Stimulated activated CD4-positive, alpha-beta T cell treated with anti-CD3 and anti-CD28 coated beads, Interleukin-15, amount 100 ng/mL, for 24 hours (primary cell): ENCODE measurements at regions not wholly inside any gene's neighbourhood (a gene's known extent, or its start where the extent isn't known, plus 50 kb on each side); places are given as distances from the start of the nearest gene placed in this dataset.

Experiments used
- DNase-seq: peaks from one replicate; pipeline ENCODE4 v3.0.0-alpha.2; 2020

GRCh38 chr20:63127700-63128364 lies 88.1 kb downstream of the YTHDF1 start:
- DNase-seq, result no peak

DNA sequence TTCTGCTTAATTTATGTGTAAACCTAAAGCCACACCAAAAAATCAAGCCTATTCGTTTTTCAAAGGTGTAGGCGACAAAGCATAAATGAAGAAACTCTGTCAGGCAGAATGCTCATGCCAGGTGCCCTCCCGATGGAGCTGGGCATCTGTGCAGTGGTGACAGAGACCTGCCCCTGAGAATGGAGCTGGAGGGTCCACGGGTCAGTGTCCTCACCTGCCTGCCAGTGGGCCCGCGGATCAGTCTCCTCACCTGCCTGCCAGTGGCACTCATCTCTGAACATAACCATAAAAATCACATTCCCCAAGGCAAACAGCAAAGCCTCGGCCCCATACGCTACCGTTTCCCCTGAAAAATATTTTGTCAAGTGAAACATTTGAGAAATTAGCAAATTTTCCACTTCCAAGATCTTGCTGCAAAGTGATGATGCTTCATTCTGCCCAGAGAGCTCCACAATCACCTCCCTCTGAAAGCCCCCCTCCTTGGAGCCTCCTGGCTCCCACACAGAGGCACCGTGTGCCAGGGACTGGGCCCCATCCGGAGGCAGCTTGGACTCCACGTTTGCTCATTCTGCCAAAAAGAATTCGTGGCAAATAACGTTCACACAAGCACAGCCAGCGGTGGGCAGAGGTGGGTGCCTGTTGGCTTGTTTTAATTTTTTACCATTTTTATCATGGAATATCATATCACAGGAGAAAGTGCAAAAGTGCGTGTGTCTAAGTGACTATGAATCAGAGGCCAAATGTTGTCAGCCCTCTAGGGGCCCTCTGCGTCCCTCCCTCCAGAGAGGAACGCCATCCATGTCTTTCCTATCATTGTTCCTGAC lies 88.8 kb downstream of the YTHDF1 start:
- no peak for DNase-seq

DNA sequence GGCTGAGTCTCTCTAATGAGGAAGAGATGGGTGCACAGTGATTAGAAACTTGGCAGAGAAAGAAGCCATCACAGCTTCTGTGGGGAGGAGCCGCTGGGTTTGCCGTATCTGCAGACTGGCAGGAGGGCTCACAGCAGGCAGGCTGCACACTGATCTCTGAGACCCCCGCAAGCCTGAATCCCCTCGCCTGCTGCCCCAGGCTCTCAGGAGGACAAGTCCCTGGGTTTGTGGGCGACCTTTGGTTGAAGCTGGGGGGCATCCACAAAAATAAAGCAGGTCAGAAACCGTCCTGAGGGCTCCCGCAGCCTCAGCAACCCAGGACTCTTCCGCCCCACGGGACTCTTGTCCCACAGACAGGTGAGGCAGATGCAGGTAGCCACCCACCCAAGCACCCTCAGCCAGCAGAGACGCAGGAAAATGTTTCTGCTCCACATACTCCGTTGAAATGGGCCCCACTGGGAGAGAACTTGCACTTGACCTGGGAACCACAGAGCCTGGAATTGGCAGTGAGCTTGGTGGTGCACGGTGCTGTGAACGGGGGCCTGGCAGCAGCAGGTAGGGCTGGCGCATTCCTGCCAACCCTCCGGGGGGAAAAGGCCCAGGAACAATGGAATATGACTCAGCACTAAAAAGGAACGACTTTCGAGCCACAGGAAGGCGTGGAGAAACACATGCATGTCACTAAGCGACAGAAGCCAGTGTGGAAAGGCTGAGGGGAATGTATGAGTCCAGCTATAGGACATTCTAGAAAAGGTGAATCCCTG lies 89.9 kb downstream of the YTHDF1 start:
- DNase-seq, result no peak

DNA sequence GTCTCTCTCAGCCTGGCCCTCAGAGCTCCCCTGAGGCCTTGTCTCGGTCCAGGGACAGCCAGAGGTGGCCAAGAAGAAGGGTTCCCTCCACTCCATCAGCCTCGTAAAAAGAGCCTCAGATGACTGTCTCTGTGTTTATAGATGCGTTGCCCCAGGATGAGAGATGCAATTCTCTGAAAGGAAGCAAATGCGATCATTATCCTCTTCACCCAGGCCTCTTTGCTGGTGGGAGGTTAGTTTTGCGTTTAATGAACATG lies 90.4 kb downstream of the YTHDF1 start:
- DNase-seq, result no peak

DNA sequence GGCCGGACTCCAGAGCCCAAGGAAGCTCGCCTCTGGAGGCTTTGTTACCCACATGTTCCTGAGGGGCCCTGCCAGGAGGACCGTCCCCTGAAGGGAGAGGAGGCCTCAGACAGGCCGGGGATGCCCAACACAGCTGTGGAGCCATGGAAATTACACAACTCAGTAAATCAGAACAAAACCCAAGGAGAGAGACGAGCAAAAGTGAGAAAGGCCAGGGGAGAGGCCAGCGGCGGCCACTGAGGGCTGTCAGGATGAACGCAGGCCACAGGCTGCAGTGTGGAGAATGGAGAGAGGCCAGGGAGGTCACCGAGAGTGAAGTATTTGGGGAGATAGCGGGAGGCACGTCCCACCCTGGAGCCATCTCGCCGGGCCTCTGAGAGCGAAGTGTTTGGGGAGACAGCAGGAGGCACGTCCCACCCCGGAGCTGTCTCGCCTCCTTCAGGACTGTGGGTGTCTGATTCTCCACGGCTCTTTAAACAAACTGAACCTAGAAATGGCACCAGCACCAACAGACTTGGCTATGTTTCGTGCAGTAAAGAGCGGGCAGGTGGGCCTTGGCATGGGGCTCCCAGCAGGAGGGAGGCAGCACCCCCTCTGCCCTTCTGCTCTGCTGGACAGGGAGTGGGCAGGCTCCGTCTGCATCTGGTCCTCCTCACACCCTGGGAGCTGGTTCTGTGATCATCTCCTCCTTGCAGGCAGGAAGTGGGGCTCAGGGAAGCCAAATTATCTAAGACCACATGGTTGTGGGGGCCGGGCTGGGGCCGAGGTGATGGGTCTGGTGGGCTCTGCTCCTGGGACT lies 91.0 kb downstream of the YTHDF1 start:
- no peak for DNase-seq

DNA sequence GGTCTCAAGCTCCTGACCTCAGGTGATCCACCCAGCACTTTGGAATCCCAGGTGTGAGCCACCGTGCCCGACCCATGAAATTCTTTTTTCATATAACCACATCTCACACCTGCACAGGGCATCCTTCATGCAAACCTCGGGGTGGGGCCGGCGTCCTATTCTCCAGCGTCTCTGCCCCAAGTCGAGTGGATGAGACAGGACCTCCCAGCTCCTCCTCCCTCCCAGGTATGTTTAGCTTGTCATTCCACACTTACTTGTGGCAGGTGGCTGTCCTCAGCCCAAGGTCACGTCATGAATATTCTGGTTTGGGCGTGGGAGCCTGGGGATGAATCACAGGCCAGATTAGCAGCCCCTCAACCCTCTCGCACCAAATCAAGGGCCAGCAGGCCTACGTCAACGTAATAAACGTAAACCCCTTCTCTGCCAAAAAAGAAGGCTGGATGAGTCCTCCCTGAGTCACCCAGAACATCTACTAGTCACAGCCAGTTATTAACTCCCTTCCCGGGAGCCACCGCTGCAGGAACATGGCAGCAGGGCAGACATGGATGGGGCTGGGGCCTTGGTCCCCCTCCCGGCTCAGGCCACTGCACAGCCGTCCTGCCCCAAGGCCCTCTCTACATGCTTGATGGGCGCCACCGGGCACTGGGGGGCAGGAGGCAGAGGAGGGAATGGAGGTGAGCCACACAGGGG lies 91.7 kb downstream of the YTHDF1 start:
- no peak for DNase-seq

- DNase-seq, result no peak
Observed at GRCh38 chr20:63123331-63123741, 92.6 kb downstream of the YTHDF1 start.

GRCh38 chr20:63122626-63123025 lies 93.3 kb downstream of the YTHDF1 start:
- no peak for DNase-seq

GRCh38 chr20:63121749-63122405 lies 94.1 kb downstream of the YTHDF1 start:
- DNase-seq, result no peak

- no peak for DNase-seq
Observed at GRCh38 chr20:63121246-63121645, 94.7 kb downstream of the YTHDF1 start.

- DNase-seq, result no peak
Observed at GRCh38 chr20:63120808-63121090, 95.2 kb downstream of the YTHDF1 start.

GRCh38 chr20:63119963-63120807 lies 95.7 kb downstream of the YTHDF1 start:
- no peak for DNase-seq

DNA sequence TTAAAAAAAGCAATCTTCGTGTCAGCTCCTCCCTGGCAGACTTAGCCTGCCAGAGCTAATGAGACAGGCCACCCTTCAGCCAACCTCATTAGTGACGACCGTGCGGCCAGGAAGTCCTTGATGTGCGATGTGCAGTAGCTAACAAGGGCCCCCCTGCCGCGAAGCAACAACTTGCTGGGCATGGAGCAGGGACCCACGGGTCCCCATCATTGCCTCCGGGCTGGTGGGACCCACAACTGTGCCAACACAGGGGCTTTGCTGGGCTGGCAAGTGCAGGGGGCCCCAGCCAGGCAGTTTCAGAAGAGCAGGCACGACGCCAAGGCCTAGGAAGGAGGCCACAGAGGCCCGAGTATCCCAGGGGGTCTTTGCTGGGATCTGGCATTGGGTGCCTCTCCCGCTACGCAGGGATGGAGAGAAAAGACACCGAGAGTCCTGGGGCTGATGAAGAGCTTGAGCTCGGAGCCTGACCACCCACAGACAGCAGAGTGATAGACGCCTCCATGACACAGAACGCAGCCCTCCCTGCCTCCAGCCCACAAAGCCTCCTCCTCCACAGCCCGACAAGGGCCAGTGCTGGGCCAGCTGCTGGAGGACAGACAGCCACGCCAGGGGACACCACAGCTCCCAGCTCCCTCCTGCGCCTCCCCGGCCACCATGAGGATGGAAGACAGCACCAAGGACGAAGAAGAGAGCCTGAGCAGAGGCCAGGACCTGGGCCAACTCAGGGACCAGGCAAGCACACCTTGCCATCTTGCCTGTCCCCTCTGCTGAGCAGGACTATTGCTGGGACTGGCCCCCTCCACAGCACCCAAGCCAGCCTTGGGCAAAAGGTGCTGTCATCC lies 96.6 kb downstream of the YTHDF1 start:
- no peak for DNase-seq

GRCh38 chr20:63118303-63119120 lies 97.4 kb downstream of the YTHDF1 start:
- DNase-seq, result no peak

GRCh38 chr20:63117661-63118302 lies 98.1 kb downstream of the YTHDF1 start:
- DNase-seq, result no peak

DNA sequence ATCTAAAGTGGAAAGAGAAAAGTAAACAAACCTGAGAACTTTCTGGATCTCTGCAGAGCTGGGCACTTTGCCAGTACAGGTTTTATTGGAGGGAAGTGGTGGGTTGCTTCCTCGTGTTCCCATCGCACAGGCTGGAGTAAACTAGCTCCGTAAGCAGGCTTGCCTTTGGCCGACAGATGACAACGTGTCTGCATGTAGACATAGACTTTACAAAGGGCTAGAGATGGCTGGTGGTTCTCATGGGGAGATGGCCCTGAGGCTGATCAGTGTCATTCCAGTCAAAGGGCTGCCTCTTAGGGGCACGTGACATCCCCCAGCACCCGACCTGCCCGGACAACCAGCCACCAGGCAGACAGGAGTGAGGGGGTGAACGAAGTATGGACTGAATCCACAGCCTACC lies 98.8 kb downstream of the YTHDF1 start:
- DNase-seq, result no peak

DNA sequence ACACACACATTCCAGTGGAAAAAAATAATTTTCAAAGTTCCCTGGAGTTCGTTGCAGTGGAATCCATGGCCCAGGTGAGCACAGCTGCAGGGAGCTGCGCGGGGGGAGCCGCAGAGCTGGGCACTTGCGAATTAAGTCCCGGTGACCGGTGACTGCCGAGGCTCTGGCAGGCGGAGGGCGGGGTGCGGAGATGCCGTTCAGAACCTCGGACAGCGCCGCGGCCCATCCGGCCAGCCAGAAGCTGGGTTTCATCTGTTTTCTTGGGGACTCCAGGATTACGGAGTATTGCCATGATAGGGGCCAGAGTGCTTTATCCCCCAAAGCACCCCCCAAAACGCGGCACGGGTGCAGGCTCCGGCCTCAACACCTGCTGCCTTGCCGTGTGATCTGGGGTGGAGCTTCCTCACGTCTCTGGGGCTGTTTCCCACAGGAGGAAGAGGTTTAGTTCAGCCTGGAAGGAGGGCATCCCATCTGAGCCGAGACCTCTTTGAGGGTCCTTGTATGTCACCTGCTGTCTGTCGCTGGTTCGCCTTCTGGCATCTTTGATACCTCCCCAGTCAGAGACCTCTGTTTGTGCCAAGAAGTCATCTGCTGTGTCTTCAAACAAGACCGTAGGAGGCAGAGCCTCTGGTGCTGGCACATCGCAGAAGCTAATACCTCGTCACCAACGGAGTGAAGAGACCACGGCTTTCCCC lies 99.4 kb downstream of the YTHDF1 start:
- no peak for DNase-seq
